ENCODE measurements at regions not wholly inside any gene's neighbourhood (a gene's known extent, or its start where the extent isn't known, plus 50 kb on each side); places are given as distances from the start of the nearest gene placed in this dataset.

DNA sequence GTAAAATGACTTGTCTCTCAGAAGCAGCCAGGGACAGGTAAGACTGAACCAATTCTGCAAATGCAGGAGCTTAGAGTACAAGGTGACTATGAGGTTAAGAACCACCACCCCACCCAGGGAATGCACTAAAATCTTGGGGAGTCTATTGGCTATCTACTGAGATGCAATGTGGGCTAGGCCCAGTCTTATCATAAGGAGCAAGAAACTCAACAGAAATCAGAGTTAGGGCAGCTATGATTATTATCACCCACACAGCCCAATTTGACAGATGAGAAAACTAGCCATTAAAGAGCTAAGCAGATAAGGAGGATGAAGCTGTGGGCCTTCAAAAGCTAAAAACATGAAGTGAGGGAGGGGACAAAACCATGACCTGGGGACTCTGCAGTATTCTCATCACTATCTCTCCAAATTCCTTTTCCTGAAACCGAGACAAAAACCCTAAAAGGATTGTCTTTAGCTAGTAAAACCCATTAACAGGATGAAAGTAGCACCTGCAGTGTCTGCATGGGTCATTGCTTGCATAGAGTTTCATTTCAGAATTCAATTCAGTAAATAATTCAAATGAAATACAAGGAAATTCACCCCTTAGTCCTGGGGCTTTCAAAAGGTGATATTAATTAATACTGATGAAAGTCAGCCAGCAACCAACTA, 68.8 kb upstream of the USP47 start:
- no peaks in the 10 kb centered on the region for H3K36me3 ChIP-seq
- DNase-seq = no peak
- no peak overlapping the region for H3K4me3 ChIP-seq (ENCODE audit: low read depth, low read length)
- H3K4me1 ChIP-seq = no peaks in the 10 kb centered on the region
- no peaks in the 10 kb centered on the region for H3K27me3 ChIP-seq
- H3K9me3 ChIP-seq = no peaks in the 10 kb centered on the region
- TF ChIP-seq, protein P1, sequence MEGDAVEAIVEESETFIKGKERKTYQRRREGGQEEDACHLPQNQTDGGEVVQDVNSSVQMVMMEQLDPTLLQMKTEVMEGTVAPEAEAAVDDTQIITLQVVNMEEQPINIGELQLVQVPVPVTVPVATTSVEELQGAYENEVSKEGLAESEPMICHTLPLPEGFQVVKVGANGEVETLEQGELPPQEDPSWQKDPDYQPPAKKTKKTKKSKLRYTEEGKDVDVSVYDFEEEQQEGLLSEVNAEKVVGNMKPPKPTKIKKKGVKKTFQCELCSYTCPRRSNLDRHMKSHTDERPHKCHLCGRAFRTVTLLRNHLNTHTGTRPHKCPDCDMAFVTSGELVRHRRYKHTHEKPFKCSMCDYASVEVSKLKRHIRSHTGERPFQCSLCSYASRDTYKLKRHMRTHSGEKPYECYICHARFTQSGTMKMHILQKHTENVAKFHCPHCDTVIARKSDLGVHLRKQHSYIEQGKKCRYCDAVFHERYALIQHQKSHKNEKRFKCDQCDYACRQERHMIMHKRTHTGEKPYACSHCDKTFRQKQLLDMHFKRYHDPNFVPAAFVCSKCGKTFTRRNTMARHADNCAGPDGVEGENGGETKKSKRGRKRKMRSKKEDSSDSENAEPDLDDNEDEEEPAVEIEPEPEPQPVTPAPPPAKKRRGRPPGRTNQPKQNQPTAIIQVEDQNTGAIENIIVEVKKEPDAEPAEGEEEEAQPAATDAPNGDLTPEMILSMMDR (IDR thresholded peaks at IDR 0.05; ENCODE audit: low read depth, low read length) = no peak

GRCh38 chr11:11770921-11771486, 70.8 kb upstream of the USP47 start:
- Histone ChIP-seq H3K4me3 (ENCODE audit: low read depth, low read length) (no peak overlapping the region), H3K9me3 (no peaks in the 10 kb centered on the region), H3K27me3 (no peaks in the 10 kb centered on the region), H3K4me1 (no peaks in the 10 kb centered on the region), H3K36me3 (no peaks in the 10 kb centered on the region)
- TF ChIP-seq, protein P1 (IDR thresholded peaks at IDR 0.05; ENCODE audit: low read depth, low read length) = no peak
- no peak for DNase-seq

GRCh38 chr11:11770296-11770695, 71.5 kb upstream of the USP47 start:
- Histone ChIP-seq H3K27me3 (no peaks in the 10 kb centered on the region), H3K9me3 (no peaks in the 10 kb centered on the region), H3K36me3 (no peaks in the 10 kb centered on the region), H3K4me3 (ENCODE audit: low read depth, low read length) (no peak overlapping the region), H3K4me1 (no peaks in the 10 kb centered on the region)
- no peak for DNase-seq
- TF ChIP-seq, protein P1 (IDR thresholded peaks at IDR 0.05; ENCODE audit: low read depth, low read length) = no peak

- no peak overlapping the region for H3K4me3 ChIP-seq (ENCODE audit: low read depth, low read length)
- no peak for DNase-seq
- TF ChIP-seq, protein P1 (IDR thresholded peaks at IDR 0.05; ENCODE audit: low read depth, low read length) = no peak
- no peaks in the 10 kb centered on the region for H3K36me3 ChIP-seq
- no peaks in the 10 kb centered on the region for H3K27me3 ChIP-seq
- H3K4me1 ChIP-seq = no peaks in the 10 kb centered on the region
- no peaks in the 10 kb centered on the region for H3K9me3 ChIP-seq
Observed at GRCh38 chr11:11769782-11770181, 72.0 kb upstream of the USP47 start.

GRCh38 chr11:11769362-11769761, 72.4 kb upstream of the USP47 start:
- DNase-seq = no peak
- TF ChIP-seq, protein P1 (IDR thresholded peaks at IDR 0.05; ENCODE audit: low read depth, low read length) = no peak
- Histone ChIP-seq H3K4me1 (no peaks in the 10 kb centered on the region), H3K4me3 (ENCODE audit: low read depth, low read length) (no peak overlapping the region), H3K27me3 (no peaks in the 10 kb centered on the region), H3K9me3 (no peaks in the 10 kb centered on the region), H3K36me3 (no peaks in the 10 kb centered on the region)

GRCh38 chr11:11764423-11764803, 77.4 kb upstream of the USP47 start:
- Histone ChIP-seq H3K36me3 (no peaks in the 10 kb centered on the region), H3K4me1 (no peaks in the 10 kb centered on the region), H3K4me3 (ENCODE audit: low read depth, low read length) (no peak overlapping the region), H3K27me3 (no peaks in the 10 kb centered on the region), H3K9me3 (no peaks in the 10 kb centered on the region)
- DNase-seq = no peak
- TF ChIP-seq, protein P1 (IDR thresholded peaks at IDR 0.05; ENCODE audit: low read depth, low read length) = no peak

Measured in BE2C (cell line).